A673 (cell line): ENCODE measurements at regions not wholly inside any gene's neighbourhood (a gene's known extent, or its start where the extent isn't known, plus 50 kb on each side); places are given as distances from the start of the nearest gene placed in this dataset.

Source experiments
- BruUV-seq: library from RNA; stranded (reverse); fragments of 400-500 nt; replicated peaks from 2 replicates; lab custom pipeline; 2021; lab: Mats Ljungman, UMichigan
- CTCF ChIA-PET: fragments of 300-600 bp; sonication (Branson Sonifier 250); formaldehyde crosslinking; loops from one replicate; lab custom pipeline; 2022; ENCODE audit warnings: antibody characterized with exemption; lab: Charles Lee
- POLR2A ChIA-PET: fragments of 300-600 bp; sonication (Branson Sonifier 250); formaldehyde crosslinking; loops from one replicate; lab custom pipeline; 2022; ENCODE audit warnings: antibody characterized with exemption; ENCODE audit not compliant: low non-redundant PET; lab: Charles Lee
- DNase-seq: peaks from one replicate; pipeline ENCODE4 v3.0.0-alpha.2; 2015; ENCODE audit warnings: low spot score
- H3K27ac ChIP-seq: fragments of 200-600 bp; sonication (generic); 2 replicates; pipeline ENCODE4 v1.5.1; 2016; ENCODE audit warnings: mixed run types, low read depth, mild to moderate bottlenecking, mixed read lengths, antibody characterized with exemption, low read length; ENCODE audit not compliant: poor library complexity, severe bottlenecking
- H3K27me3 ChIP-seq: fragments of 200-600 bp; sonication (generic); replicated peaks from 2 replicates; pipeline ENCODE4 v1.6.1; 2017; ENCODE audit warnings: mixed run types, low read depth, mild to moderate bottlenecking, mixed read lengths, antibody characterized with exemption, low read length; ENCODE audit not compliant: insufficient read depth, poor library complexity
- H3K36me3 ChIP-seq: fragments of 200-600 bp; sonication (generic); 2 replicates; pipeline ENCODE4 v1.6.1; 2016; ENCODE audit warnings: mixed run types, mild to moderate bottlenecking, mixed read lengths, antibody characterized with exemption, low read length; ENCODE audit not compliant: insufficient read depth, poor library complexity, severe bottlenecking
- H3K4me1 ChIP-seq: fragments of 200-600 bp; sonication (generic); 2 replicates; pipeline ENCODE4 v1.6.1; 2017; ENCODE audit warnings: mixed run types, mild to moderate bottlenecking, mixed read lengths, antibody characterized with exemption, low read length; ENCODE audit not compliant: insufficient read depth, poor library complexity, severe bottlenecking
- H3K4me3 ChIP-seq: fragments of 200-600 bp; sonication (generic); 2 replicates; pipeline ENCODE4 v1.5.1; 2016; ENCODE audit warnings: low read depth, mixed run types, mild to moderate bottlenecking, mixed read lengths, low read length; ENCODE audit not compliant: poor library complexity, severe bottlenecking
- H3K9me3 ChIP-seq: fragments of 200-600 bp; sonication (generic); 2 replicates; pipeline ENCODE4 v1.6.1; 2016; ENCODE audit warnings: mixed run types, low read depth, mild to moderate bottlenecking, mixed read lengths, antibody characterized with exemption, low read length; ENCODE audit not compliant: poor library complexity, severe bottlenecking
- EZH2 ChIP-seq: fragments of 200-600 bp; sonication (generic); IDR thresholded peaks from 2 replicates; pipeline ENCODE4 v1.6.1; 2017; ENCODE audit warnings: borderline replicate concordance, low read depth, mild to moderate bottlenecking, mixed read lengths, antibody characterized with exemption, low read length; ENCODE audit not compliant: poor library complexity, severe bottlenecking
- intact Hi-C: fragments of 100-400 bp; cut with micrococcal nuclease; formaldehyde crosslinking; loops from one replicate; pipeline ENCODE4 v1.10.0; 2022; ENCODE audit not compliant: unreplicated experiment
- TF ChIP-seq, protein P1 (sequence below): fragments of 300-800, 200-600 bp; sonication (generic); conservative IDR thresholded peaks from 2 replicates; pipeline ENCODE4 v1.5.1; 2017; ENCODE audit warnings: low read depth, mild to moderate bottlenecking, antibody characterized with exemption, low read length, moderate library complexity, mixed read lengths

DNA sequence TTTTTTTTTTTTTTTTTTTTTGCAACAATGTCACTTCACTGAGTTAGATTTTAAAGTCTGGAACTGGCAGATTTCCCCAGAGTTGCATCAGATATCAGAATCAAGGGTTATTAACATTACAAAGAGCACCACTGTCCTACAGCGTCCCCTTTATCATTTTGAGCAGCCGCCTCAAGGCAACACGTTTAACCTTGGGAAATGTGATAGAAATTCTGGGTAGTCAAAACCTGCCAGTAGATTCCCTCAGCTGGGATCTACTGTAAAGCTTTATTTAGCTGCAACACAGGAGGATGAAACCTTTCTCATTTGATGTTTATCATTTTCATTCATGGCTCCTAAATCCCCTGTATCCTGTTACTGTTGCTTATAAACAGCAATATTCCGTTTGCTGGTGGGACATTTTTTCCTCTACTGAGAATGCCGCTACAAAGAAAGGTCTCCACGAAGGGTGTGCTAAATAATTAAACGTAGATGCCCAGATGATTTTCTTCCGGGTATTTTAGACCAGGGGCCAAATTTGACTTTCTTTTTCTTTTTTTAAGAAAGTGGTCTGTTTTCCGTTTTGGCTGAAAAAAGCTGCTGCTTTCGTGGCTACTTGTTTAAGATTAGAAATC is 436.1 kb upstream of the GOT2 start:
- CTCF ChIA-PET: no interaction called here
- Histone ChIP-seq H3K27ac (no peak overlapping the region), H3K36me3 (no peaks in the 10 kb centered on the region), H3K4me3 (no peak overlapping the region), H3K27me3 (peaks cover 7% of the 10 kb centered on the region), H3K4me1 (no peaks in the 10 kb centered on the region), H3K9me3 (no peaks in the 10 kb centered on the region)
- DNase-seq: peak; percentile 14
- no peak for TF ChIP-seq EZH2
- TF ChIP-seq, protein P1, sequence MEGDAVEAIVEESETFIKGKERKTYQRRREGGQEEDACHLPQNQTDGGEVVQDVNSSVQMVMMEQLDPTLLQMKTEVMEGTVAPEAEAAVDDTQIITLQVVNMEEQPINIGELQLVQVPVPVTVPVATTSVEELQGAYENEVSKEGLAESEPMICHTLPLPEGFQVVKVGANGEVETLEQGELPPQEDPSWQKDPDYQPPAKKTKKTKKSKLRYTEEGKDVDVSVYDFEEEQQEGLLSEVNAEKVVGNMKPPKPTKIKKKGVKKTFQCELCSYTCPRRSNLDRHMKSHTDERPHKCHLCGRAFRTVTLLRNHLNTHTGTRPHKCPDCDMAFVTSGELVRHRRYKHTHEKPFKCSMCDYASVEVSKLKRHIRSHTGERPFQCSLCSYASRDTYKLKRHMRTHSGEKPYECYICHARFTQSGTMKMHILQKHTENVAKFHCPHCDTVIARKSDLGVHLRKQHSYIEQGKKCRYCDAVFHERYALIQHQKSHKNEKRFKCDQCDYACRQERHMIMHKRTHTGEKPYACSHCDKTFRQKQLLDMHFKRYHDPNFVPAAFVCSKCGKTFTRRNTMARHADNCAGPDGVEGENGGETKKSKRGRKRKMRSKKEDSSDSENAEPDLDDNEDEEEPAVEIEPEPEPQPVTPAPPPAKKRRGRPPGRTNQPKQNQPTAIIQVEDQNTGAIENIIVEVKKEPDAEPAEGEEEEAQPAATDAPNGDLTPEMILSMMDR: no peak
- intact Hi-C loops: no loop called here
- no TSS peak for BruUV-seq
- POLR2A ChIA-PET: no interaction called here

DNA sequence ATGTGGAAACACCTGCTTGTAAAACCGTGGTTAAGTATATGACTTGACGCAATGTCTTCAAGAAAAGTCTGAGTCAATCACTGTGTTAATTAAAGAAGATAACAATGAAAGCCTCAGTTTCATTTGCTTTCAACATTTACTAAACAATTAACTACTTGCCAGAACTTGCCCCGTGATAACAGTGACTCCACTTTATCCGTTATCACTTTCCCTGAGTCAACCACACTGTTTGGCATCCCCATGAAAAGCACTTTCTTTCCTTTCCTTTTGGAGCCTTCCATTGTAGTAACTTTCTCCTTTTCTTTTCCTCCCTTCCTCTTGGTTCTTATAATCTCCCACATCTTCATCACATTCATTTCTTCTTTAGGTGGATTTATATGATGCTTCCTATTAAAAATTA is 435.1 kb upstream of the GOT2 start:
- no TSS peak for BruUV-seq
- POLR2A ChIA-PET: no interaction called here
- H3K4me3 ChIP-seq: no peak overlapping the region
- H3K27ac ChIP-seq: no peak overlapping the region
- intact Hi-C loops: no loop called here
- H3K9me3 ChIP-seq: no peaks in the 10 kb centered on the region
- H3K27me3 ChIP-seq: peaks cover 7% of the 10 kb centered on the region
- no peaks in the 10 kb centered on the region for H3K36me3 ChIP-seq
- TF ChIP-seq, protein P1: no peak
- no peaks in the 10 kb centered on the region for H3K4me1 ChIP-seq
- CTCF ChIA-PET: no interaction called here
- DNase-seq: no peak

DNA sequence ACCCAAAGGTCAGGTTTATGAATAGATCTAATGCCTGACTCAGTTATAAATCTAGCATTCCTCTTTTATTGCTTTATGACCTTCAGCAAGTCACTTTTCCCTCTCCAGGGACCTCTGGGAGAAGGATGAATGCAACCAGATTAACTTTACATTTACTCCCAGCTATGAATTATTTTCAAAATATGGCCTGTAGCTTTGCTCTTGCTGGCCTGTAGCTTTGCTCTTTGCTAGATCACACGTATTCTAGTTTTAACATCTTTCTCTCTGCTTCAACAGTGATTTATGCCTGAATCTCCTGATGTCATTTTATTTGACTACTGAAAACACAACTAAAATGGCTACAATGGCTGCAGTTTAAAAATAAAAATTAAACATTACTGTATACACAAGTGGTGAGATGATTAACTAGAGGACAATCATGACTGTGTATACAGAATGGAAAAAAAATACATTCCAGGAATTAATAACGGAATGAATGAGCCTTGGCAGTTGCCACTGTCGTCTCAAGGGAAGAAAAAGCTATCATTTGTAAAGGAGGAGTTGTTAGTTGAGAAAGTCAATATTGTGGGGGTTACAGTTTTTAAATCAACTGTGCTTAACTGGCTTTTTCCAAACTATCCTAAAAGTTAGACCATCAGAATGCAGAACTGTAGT is 434.5 kb upstream of the GOT2 start:
- Histone ChIP-seq H3K27ac (no peak overlapping the region), H3K36me3 (no peaks in the 10 kb centered on the region), H3K9me3 (no peaks in the 10 kb centered on the region), H3K27me3 (peaks cover 7% of the 10 kb centered on the region), H3K4me1 (no peaks in the 10 kb centered on the region), H3K4me3 (no peak overlapping the region)
- no TSS peak for BruUV-seq
- TF ChIP-seq EZH2: no peak
- TF ChIP-seq, protein P1: no peak
- DNase-seq: no peak
- ChIA-PET POLR2A (no interaction called here), CTCF (no interaction called here)
- intact Hi-C loops: no loop called here
